Tibial nerve (tissue), 3 donors: ENCODE measurements at regions not wholly inside any gene's neighbourhood (a gene's known extent, or its start where the extent isn't known, plus 50 kb on each side); places are given as distances from the start of the nearest gene placed in this dataset.

Experiments used
- CTCF ChIP-seq, 5 experiments: fragments of 200-600 bp in 3 of 5; fragments of 450-650 bp in 2 of 5; sonication (generic) in 3 of 5; IDR thresholded peaks; one replicate each; pipeline ENCODE4 v1.5.1; 2016 to 2019; ENCODE audit warnings: antibody characterized with exemption in 5 of 5, mild to moderate bottlenecking in 3 of 5, moderate library complexity in 2 of 5
- POLR2A ChIP-seq, 2 donors: fragments of 450-650 bp; IDR thresholded peaks; one replicate each; pipeline ENCODE4 v1.6.1; 2017; ENCODE audit warnings: antibody characterized with exemption in 2 of 2, mild to moderate bottlenecking in 2 of 2, moderate library complexity in 2 of 2

- no peak for TF ChIP-seq CTCF (IDR thresholded peaks at IDR 0.05)
- no peak for TF ChIP-seq POLR2A (IDR thresholded peaks at IDR 0.05)
These were observed 135.2 kb upstream of the SETBP1 start for GRCh38 chr18:44545359-44545985.
